ENCODE measurements at regions not wholly inside any gene's neighbourhood (a gene's known extent, or its start where the extent isn't known, plus 50 kb on each side); places are given as distances from the start of the nearest gene placed in this dataset.

- DNase-seq (ENCODE audit: low read depth in 3 of 3) = no peak
Observed at GRCh38 chr10:83577421-83577820, 561.9 kb upstream of the GHITM start.

- no peak for DNase-seq (ENCODE audit: low read depth in 3 of 3)
Observed at GRCh38 chr10:83580373-83581012, 558.8 kb upstream of the GHITM start.

GRCh38 chr10:83582407-83583095 is 556.8 kb upstream of the GHITM start:
- DNase-seq (ENCODE audit: low read depth in 3 of 3) = no peak

- no peak for DNase-seq (ENCODE audit: low read depth in 3 of 3)
Observed at GRCh38 chr10:83585686-83586085, 553.6 kb upstream of the GHITM start.

- no peak for DNase-seq (ENCODE audit: low read depth in 3 of 3)
Observed at GRCh38 chr10:83592337-83592935, 546.9 kb upstream of the GHITM start.

GRCh38 chr10:83603708-83604107 is 535.6 kb upstream of the GHITM start:
- no peak for DNase-seq (ENCODE audit: low read depth in 3 of 3)

- no peak for DNase-seq (ENCODE audit: low read depth in 3 of 3)
Observed at GRCh38 chr10:83605783-83606630, 533.3 kb upstream of the GHITM start.

- DNase-seq (ENCODE audit: low read depth in 3 of 3) = no peak
Observed at GRCh38 chr10:83607959-83608745, 531.2 kb upstream of the GHITM start.

- DNase-seq (ENCODE audit: low read depth in 3 of 3) = no peak
Observed at GRCh38 chr10:83612050-83612449, 527.3 kb upstream of the GHITM start.

GRCh38 chr10:83612746-83613145 is 526.6 kb upstream of the GHITM start:
- no peak for DNase-seq (ENCODE audit: low read depth in 3 of 3)

- no peak for DNase-seq (ENCODE audit: low read depth in 3 of 3)
Observed at GRCh38 chr10:83617172-83617571, 522.1 kb upstream of the GHITM start.

GRCh38 chr10:83617692-83618545 is 521.4 kb upstream of the GHITM start:
- DNase-seq (ENCODE audit: low read depth in 3 of 3) = no peak

GRCh38 chr10:83625831-83626360 is 513.4 kb upstream of the GHITM start:
- no peak for DNase-seq (ENCODE audit: low read depth in 3 of 3)

GRCh38 chr10:83632701-83633100 is 506.6 kb upstream of the GHITM start:
- no peak for DNase-seq (ENCODE audit: low read depth in 3 of 3)

- no peak for DNase-seq (ENCODE audit: low read depth in 3 of 3)
Observed at GRCh38 chr10:83633547-83633946, 505.8 kb upstream of the GHITM start.

GRCh38 chr10:83636826-83637225 is 502.5 kb upstream of the GHITM start:
- no peak for DNase-seq (ENCODE audit: low read depth in 3 of 3)

GRCh38 chr10:83647526-83647925 is 491.8 kb upstream of the GHITM start:
- no peak for DNase-seq (ENCODE audit: low read depth in 3 of 3)

GRCh38 chr10:83648201-83648600 is 491.1 kb upstream of the GHITM start:
- DNase-seq (ENCODE audit: low read depth in 3 of 3) = no peak

GRCh38 chr10:83649471-83649870 is 489.8 kb upstream of the GHITM start:
- no peak for DNase-seq (ENCODE audit: low read depth in 3 of 3)

- no peak for DNase-seq (ENCODE audit: low read depth in 3 of 3)
Observed at GRCh38 chr10:83654689-83655088, 484.6 kb upstream of the GHITM start.
